ENCODE measurements at regions not wholly inside any gene's neighbourhood (a gene's known extent, or its start where the extent isn't known, plus 50 kb on each side); places are given as distances from the start of the nearest gene placed in this dataset.

GRCh38 chr10:4653160-4653559, 172.8 kb upstream of the AKR1E2 start (continued):
- no peak for TF ChIP-seq ZNF621 (tag by site-specific recombination; IDR thresholded peaks at IDR 0.05)
- no peak for TF ChIP-seq ZNF791 (tag by site-specific recombination; IDR thresholded peaks at IDR 0.05)
- no peak for TF ChIP-seq ZNF416 (tag by site-specific recombination; IDR thresholded peaks at IDR 0.05)
- peak; percentile 38; the same call in 1 of the 2 replicates for TF ChIP-seq ZNF146 (tag by site-specific recombination; IDR thresholded peaks at IDR 0.05)
- TF ChIP-seq ZNF692 (tag by site-specific recombination; IDR thresholded peaks at IDR 0.05), result peak; percentile 95
- no peak for TF ChIP-seq ZFP41 (tag by site-specific recombination; IDR thresholded peaks at IDR 0.05; ENCODE audit: borderline replicate concordance)
- no peak for TF ChIP-seq ZNF624 (tag by site-specific recombination; IDR thresholded peaks at IDR 0.05)
- TF ChIP-seq ZNF639 (tag by site-specific recombination; IDR thresholded peaks at IDR 0.05), result peak; percentile 93
- TF ChIP-seq, protein P1, sequence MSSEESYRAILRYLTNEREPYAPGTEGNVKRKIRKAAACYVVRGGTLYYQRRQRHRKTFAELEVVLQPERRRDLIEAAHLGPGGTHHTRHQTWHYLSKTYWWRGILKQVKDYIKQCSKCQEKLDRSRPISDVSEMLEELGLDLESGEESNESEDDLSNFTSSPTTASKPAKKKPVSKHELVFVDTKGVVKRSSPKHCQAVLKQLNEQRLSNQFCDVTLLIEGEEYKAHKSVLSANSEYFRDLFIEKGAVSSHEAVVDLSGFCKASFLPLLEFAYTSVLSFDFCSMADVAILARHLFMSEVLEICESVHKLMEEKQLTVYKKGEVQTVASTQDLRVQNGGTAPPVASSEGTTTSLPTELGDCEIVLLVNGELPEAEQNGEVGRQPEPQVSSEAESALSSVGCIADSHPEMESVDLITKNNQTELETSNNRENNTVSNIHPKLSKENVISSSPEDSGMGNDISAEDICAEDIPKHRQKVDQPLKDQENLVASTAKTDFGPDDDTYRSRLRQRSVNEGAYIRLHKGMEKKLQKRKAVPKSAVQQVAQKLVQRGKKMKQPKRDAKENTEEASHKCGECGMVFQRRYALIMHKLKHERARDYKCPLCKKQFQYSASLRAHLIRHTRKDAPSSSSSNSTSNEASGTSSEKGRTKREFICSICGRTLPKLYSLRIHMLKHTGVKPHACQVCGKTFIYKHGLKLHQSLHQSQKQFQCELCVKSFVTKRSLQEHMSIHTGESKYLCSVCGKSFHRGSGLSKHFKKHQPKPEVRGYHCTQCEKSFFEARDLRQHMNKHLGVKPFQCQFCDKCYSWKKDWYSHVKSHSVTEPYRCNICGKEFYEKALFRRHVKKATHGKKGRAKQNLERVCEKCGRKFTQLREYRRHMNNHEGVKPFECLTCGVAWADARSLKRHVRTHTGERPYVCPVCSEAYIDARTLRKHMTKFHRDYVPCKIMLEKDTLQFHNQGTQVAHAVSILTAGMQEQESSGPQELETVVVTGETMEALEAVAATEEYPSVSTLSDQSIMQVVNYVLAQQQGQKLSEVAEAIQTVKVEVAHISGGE (tag by site-specific recombination; conservative IDR thresholded peaks at IDR 0.05; ENCODE audit: low read depth), result no peak
- no peak for TF ChIP-seq ZBTB8A (tag by site-specific recombination; IDR thresholded peaks at IDR 0.05)
- TF ChIP-seq SCRT1 (tag by site-specific recombination; IDR thresholded peaks at IDR 0.05; ENCODE audit: borderline replicate concordance), result no peak
- TF ChIP-seq ZNF585B (tag by site-specific recombination; IDR thresholded peaks at IDR 0.05), result no peak
- TF ChIP-seq KLF8 (tag by site-specific recombination; IDR thresholded peaks at IDR 0.05), result peak; percentile 78
- TF ChIP-seq TRIM28 (IDR thresholded peaks at IDR 0.05; ENCODE audit: borderline replicate concordance, low read length), result no peak
- TF ChIP-seq SP7 (tag by site-specific recombination; IDR thresholded peaks at IDR 0.05), result peak; percentile 99
- TF ChIP-seq ZNF626 (tag by site-specific recombination; IDR thresholded peaks at IDR 0.05), result no peak
- TF ChIP-seq, protein P2, sequence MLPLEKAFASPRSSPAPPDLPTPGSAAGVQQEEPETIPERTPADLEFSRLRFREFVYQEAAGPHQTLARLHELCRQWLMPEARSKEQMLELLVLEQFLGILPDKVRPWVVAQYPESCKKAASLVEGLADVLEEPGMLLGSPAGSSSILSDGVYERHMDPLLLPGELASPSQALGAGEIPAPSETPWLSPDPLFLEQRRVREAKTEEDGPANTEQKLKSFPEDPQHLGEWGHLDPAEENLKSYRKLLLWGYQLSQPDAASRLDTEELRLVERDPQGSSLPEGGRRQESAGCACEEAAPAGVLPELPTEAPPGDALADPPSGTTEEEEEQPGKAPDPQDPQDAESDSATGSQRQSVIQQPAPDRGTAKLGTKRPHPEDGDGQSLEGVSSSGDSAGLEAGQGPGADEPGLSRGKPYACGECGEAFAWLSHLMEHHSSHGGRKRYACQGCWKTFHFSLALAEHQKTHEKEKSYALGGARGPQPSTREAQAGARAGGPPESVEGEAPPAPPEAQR (tag by site-specific recombination; IDR thresholded peaks at IDR 0.05), result no peak
- 0 out of 2 replicates have a peak, but pooled peaks have one; percentile 7 for TF ChIP-seq ZNF623 (tag by site-specific recombination; IDR thresholded peaks at IDR 0.05)
- TF ChIP-seq SCRT2 (tag by site-specific recombination; IDR thresholded peaks at IDR 0.05), result no peak
- TF ChIP-seq ZNF248 (tag by site-specific recombination; IDR thresholded peaks at IDR 0.05), result no peak
- peak; percentile 76 for TF ChIP-seq KLF10 (tag by site-specific recombination; IDR thresholded peaks at IDR 0.05)
- TF ChIP-seq ZNF18 (tag by site-specific recombination; IDR thresholded peaks at IDR 0.05), result no peak
- TF ChIP-seq ZNF596 (tag by site-specific recombination; IDR thresholded peaks at IDR 0.05), result 0 out of 2 replicates have a peak, but pooled peaks have one; percentile 31
- TF ChIP-seq ZNF654 (tag by site-specific recombination; IDR thresholded peaks at IDR 0.05; ENCODE audit: low read depth), result no peak
- TF ChIP-seq ZSCAN23 (tag by site-specific recombination; IDR thresholded peaks at IDR 0.05), result peak; percentile 81; the same call in 1 of the 2 replicates
- TF ChIP-seq ZNF10 (tag by site-specific recombination; IDR thresholded peaks at IDR 0.05), result no peak
- no peak for TF ChIP-seq ZNF433 (tag by site-specific recombination; IDR thresholded peaks at IDR 0.05; ENCODE audit: low read depth)
- no peak for TF ChIP-seq ZNF140 (tag by site-specific recombination; IDR thresholded peaks at IDR 0.05)
- TF ChIP-seq PRDM6 (tag by site-specific recombination; IDR thresholded peaks at IDR 0.05), result peak; percentile 95
- TF ChIP-seq ZNF155 (tag by site-specific recombination; IDR thresholded peaks at IDR 0.05), result no peak
- TF ChIP-seq ZNF776 (tag by site-specific recombination; IDR thresholded peaks at IDR 0.05; ENCODE audit: borderline replicate concordance), result no peak
- no peak for TF ChIP-seq ZNF707 (tag by site-specific recombination; IDR thresholded peaks at IDR 0.05)
